CMK (cell line): ENCODE measurements at regions not wholly inside any gene's neighbourhood (a gene's known extent, or its start where the extent isn't known, plus 50 kb on each side); places are given as distances from the start of the nearest gene placed in this dataset.
"Not testable (repeated sequence)": the region's sequence is repeated elsewhere in the genome, so short reads cannot be mapped to it uniquely, and the experiment has no call there.

Source experiments
- DNase-seq: peaks from one replicate; pipeline ENCODE4 v3.0.0-alpha.2; 2010; ENCODE audit warnings: low read depth

DNA sequence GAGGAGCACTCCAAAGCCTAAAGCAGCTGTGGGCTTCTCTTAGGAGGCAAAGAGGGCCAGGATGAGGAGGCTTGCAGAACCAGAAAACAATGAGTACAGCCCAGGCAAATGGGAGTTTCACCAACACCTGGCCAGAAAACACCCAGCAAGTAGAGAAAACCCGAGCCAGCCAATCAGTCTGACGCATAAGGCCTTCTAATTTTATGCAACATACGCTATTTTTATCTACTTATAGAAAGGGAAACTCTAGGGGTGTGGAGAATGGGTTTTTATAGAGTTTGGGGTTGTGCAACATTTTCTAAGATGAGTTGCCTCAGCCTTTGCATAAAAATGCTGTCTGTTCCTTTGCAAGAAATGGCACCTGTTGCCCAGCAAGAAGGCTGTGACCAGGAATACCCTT is 529.0 kb upstream of the CDH5 start:
- no peak for DNase-seq

DNA sequence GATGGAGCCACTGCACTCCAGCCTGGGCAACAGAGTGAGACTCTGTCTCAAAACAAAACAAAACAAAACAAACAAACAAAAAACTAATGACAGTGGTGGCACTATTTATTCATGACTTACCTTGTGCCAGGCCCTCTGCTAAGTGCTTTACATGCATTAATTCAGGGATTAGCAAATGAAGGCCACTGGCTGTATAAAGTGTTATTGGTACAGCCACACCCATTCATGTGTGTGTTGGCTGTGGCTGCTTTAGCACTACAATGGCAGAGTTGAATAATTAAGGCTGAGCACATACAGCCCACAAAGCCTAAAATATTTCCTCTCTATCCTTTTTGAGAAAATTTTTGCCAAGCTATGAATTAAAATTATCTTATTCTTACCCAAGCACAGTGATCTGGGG is 531.8 kb upstream of the CDH5 start:
- no peak for DNase-seq

DNA sequence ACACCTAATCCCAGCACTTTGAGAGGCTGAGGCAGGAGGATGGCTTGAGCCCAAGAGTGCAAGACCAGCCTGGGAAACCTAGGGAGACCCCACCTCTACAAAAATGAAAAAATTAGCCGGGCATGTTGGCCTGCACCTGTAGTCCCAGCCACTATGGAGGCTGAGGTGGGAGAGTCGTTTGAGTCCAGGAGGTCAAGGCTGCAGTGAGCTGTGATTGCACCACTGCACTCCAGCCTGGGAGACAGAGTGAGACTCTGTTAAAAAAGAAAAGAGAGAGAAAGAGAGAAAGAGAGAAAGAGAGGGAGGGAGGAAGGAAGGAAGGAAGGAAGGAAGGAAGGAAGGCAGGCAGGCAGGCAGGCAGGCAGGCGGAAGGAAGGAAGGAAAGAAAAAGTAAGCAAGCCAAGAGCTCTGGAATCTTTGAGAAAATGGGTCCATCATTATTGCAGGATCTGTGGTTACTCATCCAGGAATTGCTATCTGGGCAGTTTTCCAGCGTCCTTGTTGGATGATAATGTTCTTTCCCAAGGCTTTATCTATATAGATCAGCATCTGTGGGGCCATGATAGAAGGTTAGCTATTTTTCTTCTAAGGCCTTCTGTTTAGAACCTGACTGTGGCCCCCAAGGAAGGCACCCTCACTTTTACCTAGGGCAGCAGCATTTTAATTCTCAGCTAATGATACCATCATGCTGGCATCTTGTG is 533.2 kb upstream of the CDH5 start:
- no peak for DNase-seq

- no peak for DNase-seq
Measured at GRCh38 chr16:65832679-65833078, 533.8 kb upstream of the CDH5 start.

DNA sequence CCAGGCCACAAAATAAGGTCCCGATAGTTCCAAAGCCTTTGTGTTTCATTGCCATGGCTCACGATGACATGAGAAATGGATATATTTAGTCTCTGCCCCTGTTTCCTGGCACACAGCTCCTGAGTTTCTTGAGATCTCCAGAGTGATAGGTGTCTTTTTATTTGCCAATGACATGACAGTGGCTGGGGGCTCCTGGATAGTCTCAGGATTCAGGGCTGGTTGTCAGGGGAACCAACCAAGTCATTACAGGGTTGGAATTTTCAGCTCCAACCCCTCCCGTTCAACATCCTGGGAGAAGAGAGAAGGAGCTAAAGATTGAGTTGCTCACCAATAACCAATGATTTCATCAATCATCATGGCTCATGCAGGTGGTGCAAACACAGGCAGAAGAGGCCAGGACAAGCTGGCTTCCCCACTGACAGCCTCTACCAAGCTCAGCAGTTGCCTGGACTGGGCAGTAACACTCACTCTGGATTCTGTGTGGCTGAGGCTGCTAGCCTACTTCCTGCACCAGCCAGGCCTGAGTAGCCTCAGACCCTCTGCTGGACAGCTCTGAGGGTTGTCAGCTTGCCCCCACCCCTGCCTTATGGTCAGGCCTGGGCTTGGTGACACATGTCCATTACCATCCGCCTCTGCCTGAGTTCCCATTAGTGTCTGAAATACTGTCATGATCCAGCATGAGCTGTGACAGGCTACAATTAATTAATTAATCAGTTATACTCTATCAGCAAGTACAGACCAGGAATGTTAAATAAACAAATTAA is 534.4 kb upstream of the CDH5 start:
- DNase-seq, result no peak

- DNase-seq, result no peak
Measured at GRCh38 chr16:65829076-65829475, 537.4 kb upstream of the CDH5 start.

GRCh38 chr16:65828296-65828695 is 538.2 kb upstream of the CDH5 start:
- no peak for DNase-seq

DNA sequence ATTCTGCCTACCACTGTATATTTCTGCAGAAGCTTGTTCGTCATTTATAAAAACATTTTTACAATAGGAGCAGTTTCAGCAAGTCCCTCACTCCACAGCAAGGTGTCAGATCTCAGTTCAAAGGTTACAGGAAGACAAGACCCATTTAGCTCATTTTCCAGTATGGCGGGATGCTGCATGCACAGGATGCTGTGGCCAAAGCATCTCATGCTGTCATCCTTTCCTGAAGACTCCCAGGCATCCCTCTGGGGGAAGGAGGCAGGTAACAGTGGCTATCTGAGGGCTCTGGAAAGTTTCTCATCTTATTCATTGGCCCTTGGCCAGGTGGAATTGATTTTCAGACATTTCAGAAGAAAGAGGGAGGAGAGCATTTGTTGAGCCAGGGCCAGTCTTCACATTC is 539.3 kb upstream of the CDH5 start:
- DNase-seq, result no peak

- no peak for DNase-seq
Measured at GRCh38 chr16:65825191-65825856, 541.2 kb upstream of the CDH5 start.

- DNase-seq, result no peak
Measured at GRCh38 chr16:65822148-65822547, 544.3 kb upstream of the CDH5 start.

DNA sequence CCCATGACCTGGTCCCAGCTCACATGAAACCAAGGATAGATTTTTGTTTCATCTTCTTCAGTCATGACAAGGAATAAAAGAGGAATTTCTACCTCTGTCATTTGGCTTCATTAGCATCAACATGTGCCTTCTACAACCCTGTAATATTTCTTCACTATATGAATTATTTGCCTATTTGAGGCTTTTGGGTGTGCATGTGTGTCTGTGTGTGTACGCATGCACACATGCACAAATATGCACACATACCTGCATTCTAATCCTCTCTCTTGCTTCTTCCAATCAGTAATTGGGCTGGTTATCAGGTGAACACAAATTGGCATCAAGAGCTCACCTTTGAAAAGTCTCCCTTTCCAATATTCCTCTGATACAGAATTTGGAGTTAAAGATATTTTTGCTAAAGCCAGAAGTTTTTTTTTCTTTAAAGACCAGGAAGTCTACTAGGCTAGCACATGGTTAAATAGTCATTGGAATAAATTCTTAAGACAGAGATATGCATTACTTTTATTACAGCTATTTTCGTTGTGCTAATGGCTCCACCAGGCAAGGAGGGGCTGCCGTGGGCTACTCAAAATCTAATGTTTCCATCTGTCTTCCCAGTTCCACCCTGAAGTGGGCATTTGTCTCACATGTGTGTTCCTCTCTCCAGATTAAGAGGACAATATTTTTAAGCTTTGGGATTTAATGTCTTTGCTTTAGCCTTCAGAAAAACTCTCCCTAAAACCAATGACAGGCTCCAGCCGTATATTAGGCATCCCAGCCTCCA is 547.2 kb upstream of the CDH5 start:
- DNase-seq, result no peak

DNA sequence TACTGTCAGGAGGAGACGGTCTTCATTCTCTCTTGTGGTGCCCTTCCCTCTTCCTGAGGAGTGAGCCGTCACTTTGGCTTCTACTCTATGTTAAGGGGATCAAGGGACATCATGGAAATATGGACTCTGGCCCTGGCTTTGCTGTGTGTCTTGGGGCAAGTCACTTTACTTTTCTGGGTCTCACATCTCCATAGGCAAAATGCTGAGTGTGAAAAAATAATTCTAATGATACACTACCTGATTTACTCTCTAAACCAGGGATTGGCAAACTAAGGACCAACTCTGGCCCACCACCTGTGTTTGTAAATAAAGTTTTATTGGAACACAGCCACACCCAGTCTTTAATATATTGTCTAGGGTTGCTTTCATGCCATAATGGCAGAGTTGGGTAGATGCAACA is 548.7 kb upstream of the CDH5 start:
- no peak for DNase-seq

DNA sequence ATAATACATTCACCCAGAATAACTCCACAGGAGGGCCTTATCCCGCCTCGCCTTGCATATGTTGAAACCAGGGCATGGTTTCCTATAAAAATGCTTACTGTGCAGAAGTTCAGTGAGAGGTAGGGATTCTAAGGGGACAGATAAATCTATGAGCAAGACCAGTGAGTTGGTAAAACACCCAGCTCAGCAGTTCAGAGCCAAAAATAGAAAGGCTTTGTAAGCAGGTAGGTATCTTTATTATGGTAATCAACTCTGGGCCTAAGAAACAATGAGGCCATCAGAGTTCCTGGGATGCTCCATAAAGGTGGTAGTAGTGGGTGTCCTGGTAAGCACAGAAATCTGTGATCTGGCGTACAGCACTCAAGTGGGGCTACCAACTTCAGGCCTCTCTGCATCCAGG is 549.4 kb upstream of the CDH5 start:
- no peak for DNase-seq

GRCh38 chr16:65816556-65816955 is 549.9 kb upstream of the CDH5 start:
- no peak for DNase-seq

DNA sequence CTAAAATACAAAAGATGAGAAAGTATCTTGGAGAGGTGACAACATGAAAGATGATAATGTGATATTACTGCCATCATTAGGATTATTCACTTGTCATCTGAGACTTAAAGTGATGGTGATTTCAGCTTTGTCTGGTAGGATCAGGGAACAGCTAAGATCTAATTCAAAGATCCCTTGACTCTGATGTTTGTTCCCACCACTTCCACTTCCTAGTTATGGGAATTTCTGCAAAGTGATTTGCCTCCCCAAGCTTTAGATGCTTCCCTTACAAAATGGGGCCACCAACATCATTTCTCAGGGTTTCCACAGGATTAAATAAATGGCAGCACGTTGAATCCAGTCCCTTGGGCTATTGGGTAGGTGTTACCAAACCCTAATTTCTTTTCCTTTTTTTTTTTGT is 550.8 kb upstream of the CDH5 start:
- DNase-seq, result no peak

DNA sequence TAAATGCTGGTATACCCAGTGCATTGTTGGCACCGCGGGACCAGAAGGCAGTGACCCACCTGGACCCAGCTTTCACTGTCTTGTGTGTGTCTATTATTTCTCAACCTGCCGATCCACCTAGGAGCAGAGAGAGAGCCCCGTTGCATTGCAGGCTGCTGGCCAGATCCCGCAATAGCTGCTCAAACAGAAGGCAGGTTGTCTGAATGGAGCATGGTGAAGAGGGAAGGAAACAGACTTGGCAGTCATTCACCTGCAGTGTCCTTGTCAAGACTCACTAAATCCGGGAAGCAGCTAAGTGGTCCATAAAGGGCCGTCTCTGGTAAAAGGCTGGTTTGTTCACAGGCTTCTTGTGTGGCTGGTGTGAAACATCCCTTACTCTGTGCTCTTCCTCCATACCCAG is 552.6 kb upstream of the CDH5 start:
- DNase-seq, result not testable (repeated sequence)

GRCh38 chr16:65809627-65810026 is 556.9 kb upstream of the CDH5 start:
- no peak for DNase-seq

DNA sequence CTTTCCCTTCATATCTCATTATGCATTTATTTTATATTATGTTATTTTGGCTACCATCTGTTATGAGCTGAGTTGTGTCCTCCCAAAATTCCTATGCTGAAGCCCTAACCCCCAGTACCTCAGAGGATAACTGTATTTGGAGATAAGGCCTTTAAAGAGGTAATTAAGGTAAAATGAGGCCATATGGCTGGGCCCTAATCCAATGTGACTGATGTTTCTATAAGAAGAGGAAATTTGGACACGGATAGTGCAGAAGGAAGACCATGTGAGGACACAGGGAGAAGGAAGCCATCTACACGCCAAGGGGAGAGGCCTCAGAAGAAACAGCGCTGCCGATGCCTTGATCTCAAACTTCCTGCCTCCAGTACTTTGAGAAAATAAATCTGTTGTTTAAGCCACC is 557.7 kb upstream of the CDH5 start:
- DNase-seq, result no peak

GRCh38 chr16:65807858-65808257 is 558.6 kb upstream of the CDH5 start:
- no peak for DNase-seq

DNA sequence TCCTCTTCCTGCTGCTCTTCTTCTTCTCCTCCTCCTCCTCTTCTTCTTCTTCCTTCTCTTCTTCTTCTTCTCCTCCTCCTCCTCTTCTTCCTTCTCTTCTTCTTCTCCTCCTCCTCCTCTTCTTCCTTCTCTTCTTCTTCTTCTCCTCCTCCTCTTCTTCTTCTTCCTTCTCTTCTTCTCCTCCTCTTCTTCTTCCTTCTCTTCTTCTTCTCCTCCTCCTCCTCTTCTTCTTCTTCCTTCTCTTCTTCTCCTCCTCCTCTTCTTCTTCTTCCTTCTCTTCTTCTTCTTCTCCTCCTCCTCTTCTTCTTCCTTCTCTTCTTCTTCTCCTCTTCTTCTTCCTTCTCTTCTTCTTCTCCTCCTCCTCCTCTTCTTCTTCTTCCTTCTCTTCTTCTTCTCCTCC is 560.8 kb upstream of the CDH5 start:
- DNase-seq, result not testable (repeated sequence)

- DNase-seq, result no peak
Measured at GRCh38 chr16:65796481-65796880, 570.0 kb upstream of the CDH5 start.

DNA sequence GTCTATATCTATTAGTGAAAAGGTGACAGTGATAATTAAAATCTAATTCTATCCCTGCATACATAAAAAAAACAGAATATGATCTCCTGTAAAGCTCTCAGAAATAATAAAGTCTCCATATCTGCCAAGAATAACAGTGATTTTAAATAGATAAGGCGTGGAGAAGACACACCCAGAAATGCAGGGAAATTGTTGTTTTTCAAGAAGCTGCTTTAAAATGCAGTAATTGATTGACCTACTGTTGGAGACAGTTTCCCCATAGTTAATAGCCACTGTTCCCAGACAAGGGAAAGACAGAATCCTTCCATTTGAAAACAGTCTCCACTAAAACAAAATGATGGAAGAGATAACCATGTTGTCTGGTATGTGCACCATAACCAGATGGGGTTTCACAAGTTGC is 571.5 kb upstream of the CDH5 start:
- DNase-seq, result no peak

DNA sequence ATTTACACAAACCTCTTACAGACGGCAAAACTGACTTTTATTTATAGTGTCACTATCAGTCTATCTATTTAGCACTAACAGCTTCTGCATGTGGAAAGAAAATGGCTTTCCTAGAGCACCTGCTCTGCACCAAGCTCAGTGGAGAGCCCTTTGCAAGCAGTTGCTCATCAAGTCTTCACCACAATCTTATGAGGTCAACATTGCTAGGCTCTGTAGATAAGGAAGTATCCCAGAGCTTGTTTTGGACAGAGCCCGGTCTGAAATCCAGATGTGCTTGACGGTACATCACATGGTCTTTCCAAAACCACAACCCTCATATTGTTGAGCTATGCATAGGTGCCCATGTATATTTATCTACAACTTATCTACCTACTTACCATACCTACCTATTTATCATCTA is 572.7 kb upstream of the CDH5 start:
- DNase-seq, result no peak
